Left ventricle myocardium inferior (tissue), 1 donor: ENCODE measurements at regions not wholly inside any gene's neighbourhood (a gene's known extent, or its start where the extent isn't known, plus 50 kb on each side); places are given as distances from the start of the nearest gene placed in this dataset.

ENCODE experiments used
- DNase-seq: peaks from one replicate; pipeline ENCODE4 v3.0.0-alpha.2; 2020
- H3K27ac ChIP-seq: fragments of 200-600 bp; replicated peaks from 2 replicates; pipeline ENCODE4 v1.8.0; 2021
- H3K27me3 ChIP-seq: fragments of 200-600 bp; 2 replicates; pipeline ENCODE4 v1.8.0; 2021; ENCODE audit warnings: low read depth
- H3K36me3 ChIP-seq: fragments of 200-600 bp; 2 replicates; pipeline ENCODE4 v1.8.0; 2021
- H3K4me1 ChIP-seq: fragments of 200-600 bp; 2 replicates; pipeline ENCODE4 v1.8.0; 2021
- H3K4me3 ChIP-seq: fragments of 200-600 bp; 2 replicates; pipeline ENCODE4 v1.8.0; 2021; ENCODE audit warnings: mild to moderate bottlenecking, moderate library complexity
- H3K9me3 ChIP-seq: fragments of 200-600 bp; replicated peaks from 2 replicates; pipeline ENCODE4 v1.8.0; 2021
- intact Hi-C: fragments of 100-400 bp; cut with micrococcal nuclease; formaldehyde crosslinking; loops from one replicate; pipeline ENCODE4 v1.11.0; 2022
- TF ChIP-seq, protein P1 (sequence below): fragments of 200-600 bp; IDR thresholded peaks from 2 replicates; pipeline ENCODE4 v1.8.0; 2021; ENCODE audit warnings: antibody characterized with exemption, mild to moderate bottlenecking, borderline replicate concordance
- donor health status: DM: no; HTN: yes; CAD: no; lungs with severe emphysema.

DNA sequence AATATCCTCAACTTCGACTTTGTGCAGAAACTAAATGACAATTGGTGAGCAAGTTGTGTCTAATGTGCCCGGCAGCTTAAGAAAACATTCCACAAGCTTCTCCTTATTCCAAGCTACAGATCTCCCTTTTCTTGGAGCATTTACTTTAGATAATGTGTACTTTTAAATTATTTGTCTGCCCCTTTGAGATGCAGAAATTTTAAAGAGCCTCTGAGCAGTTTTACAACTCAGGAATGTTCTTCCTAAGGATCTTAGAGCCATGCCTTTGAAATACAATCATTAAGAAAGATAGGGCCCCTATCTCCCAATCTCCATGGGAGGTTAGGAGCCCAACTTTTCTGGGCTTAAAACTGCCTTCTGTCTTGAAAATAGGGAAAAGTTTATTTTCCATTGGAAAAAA is 723.7 kb upstream of the COX7C start:
- TF ChIP-seq, protein P1, sequence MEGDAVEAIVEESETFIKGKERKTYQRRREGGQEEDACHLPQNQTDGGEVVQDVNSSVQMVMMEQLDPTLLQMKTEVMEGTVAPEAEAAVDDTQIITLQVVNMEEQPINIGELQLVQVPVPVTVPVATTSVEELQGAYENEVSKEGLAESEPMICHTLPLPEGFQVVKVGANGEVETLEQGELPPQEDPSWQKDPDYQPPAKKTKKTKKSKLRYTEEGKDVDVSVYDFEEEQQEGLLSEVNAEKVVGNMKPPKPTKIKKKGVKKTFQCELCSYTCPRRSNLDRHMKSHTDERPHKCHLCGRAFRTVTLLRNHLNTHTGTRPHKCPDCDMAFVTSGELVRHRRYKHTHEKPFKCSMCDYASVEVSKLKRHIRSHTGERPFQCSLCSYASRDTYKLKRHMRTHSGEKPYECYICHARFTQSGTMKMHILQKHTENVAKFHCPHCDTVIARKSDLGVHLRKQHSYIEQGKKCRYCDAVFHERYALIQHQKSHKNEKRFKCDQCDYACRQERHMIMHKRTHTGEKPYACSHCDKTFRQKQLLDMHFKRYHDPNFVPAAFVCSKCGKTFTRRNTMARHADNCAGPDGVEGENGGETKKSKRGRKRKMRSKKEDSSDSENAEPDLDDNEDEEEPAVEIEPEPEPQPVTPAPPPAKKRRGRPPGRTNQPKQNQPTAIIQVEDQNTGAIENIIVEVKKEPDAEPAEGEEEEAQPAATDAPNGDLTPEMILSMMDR: no peak
- no peak overlapping the region for H3K27ac ChIP-seq
- intact Hi-C loops: no loop called here

DNA sequence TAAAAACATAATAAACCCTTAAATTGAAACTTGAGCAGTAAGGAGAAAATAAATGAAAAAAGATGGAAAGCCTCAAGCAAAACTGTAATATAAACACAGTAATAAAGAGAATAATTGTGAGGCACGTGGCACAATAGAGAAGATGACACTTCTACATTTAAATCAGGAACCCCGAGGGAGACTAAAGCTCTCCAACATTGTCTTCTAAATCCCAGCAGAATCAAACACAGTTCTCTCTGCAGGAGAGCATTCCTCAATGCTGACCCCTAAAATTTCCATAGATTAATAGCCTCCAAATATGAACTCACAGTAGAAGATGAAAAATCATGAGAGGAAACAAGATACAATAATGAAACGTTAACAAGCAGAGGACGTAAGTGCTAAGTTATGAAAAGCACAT is 721.2 kb upstream of the COX7C start:
- Histone ChIP-seq H3K4me3 (no peak overlapping the region), H3K9me3 (no peaks in the 10 kb centered on the region), H3K27ac (no peak overlapping the region), H3K4me1 (no peaks in the 10 kb centered on the region), H3K36me3 (no peaks in the 10 kb centered on the region), H3K27me3 (no peaks in the 10 kb centered on the region)
- TF ChIP-seq, protein P1: no peak
- DNase-seq: no peak
- intact Hi-C loops: no loop called here

More for the DNA sequence above, 723.7 kb upstream of the COX7C start:
- Histone ChIP-seq H3K36me3 (no peaks in the 10 kb centered on the region), H3K4me1 (no peaks in the 10 kb centered on the region), H3K9me3 (no peaks in the 10 kb centered on the region), H3K27me3 (no peaks in the 10 kb centered on the region), H3K4me3 (no peak overlapping the region)
- no peak for DNase-seq

DNA sequence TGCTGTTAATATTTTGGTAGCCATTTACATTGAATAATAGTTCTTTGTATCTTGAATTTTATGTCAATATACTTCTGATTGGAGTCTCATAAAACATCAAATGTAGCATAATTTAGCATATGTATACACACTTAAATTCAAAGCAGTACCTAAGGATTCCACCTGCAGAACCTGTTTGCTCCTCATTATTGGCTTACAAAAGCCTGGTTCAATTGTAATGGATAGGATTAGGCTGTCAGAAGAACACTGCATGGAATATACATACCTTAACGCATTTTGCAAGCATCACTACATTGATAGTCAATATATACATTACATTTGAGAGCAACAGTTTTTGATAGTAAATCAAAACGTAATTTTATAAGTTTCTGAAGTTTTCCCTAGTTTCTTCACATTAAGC is 711.3 kb upstream of the COX7C start:
- no peaks in the 10 kb centered on the region for H3K4me1 ChIP-seq
- no peak overlapping the region for H3K27ac ChIP-seq
- DNase-seq: no peak
- H3K27me3 ChIP-seq: no peaks in the 10 kb centered on the region
- H3K36me3 ChIP-seq: no peaks in the 10 kb centered on the region
- intact Hi-C loops: no loop called here
- TF ChIP-seq, protein P1: no peak
- no peaks in the 10 kb centered on the region for H3K9me3 ChIP-seq
- H3K4me3 ChIP-seq: no peak overlapping the region

DNA sequence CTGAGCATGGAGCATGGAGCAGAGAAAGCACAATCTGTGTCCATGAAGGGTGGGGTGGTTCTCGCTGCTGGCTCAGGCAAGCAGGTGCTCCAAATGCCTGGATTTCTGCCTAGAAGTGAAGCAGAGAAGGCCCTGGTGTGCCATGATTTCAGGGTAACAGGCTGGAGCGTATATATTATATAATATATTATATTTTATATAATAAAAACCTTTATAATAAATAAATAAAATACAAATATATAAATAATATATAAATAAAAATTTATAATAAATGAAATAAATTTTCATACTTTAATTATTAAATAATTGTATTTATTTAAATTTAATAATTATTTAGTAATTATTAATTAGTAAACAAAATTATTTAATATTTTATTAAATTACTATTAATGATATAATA is 707.4 kb upstream of the COX7C start:
- no peak for DNase-seq
- Histone ChIP-seq H3K4me1 (no peaks in the 10 kb centered on the region), H3K9me3 (peaks cover 15% of the 10 kb centered on the region), H3K27ac (no peak overlapping the region), H3K27me3 (no peaks in the 10 kb centered on the region), H3K4me3 (no peak overlapping the region), H3K36me3 (no peaks in the 10 kb centered on the region)
- TF ChIP-seq, protein P1: no peak
- intact Hi-C loops: no loop called here

DNA sequence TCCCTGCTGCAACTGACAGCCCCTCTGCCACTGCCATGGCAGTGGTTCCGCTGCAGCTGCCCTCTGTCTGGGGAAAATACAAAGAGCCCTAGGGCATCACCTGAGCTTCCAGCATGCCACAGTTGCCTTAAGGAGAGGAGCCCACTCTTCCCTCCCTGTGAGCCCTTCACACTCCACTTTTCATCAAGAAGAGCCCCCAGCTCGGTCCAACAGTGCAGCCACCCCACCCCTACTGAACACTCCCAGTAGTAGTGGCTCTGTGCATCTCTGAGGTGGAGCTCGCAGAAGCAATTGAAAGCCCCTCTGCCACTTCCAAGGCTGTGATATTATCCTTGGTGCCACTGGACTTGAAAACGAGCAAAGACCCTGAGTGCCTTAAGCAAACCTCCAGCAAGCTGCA is 696.8 kb upstream of the COX7C start:
- DNase-seq: no peak
- TF ChIP-seq, protein P1: no peak
- H3K4me3 ChIP-seq: no peak overlapping the region
- peaks cover 40% of the 10 kb centered on the region for H3K9me3 ChIP-seq
- H3K4me1 ChIP-seq: no peaks in the 10 kb centered on the region
- intact Hi-C loops: no loop called here
- no peak overlapping the region for H3K27ac ChIP-seq
- H3K36me3 ChIP-seq: no peaks in the 10 kb centered on the region
- H3K27me3 ChIP-seq: no peaks in the 10 kb centered on the region

DNA sequence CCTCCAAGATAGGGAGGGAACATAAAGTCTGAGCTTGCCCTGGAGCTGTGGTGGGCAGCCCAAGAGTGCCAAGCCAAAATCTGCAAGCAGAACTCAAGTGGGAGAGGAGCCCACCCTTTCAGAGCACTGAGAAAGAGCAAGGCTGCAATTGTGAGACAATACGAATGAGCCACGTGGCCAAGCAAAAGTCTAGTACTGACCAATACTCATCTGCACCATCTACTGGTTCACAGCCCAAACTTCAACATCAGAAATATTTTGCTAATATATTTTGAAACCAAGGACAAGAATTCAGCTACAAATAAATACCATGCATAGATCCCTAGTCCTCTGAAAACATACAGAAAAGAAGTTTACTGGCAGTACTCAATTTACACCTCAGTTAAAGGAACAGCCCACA is 696.2 kb upstream of the COX7C start:
- DNase-seq: no peak

More for the DNA sequence above, 696.2 kb upstream of the COX7C start:
- Histone ChIP-seq H3K27me3 (no peaks in the 10 kb centered on the region), H3K27ac (no peak overlapping the region), H3K4me3 (no peak overlapping the region), H3K36me3 (no peaks in the 10 kb centered on the region), H3K9me3 (peaks cover 46% of the 10 kb centered on the region), H3K4me1 (no peaks in the 10 kb centered on the region)
- intact Hi-C loops: no loop called here
- TF ChIP-seq, protein P1: no peak
